ENCODE measurements at regions not wholly inside any gene's neighbourhood (a gene's known extent, or its start where the extent isn't known, plus 50 kb on each side); places are given as distances from the start of the nearest gene placed in this dataset.

GRCh38 chr5:18091758-18092157 lies 457.5 kb downstream of the TAF11L14 start:
- TF ChIP-seq CTCF (IDR thresholded peaks at IDR 0.05), result no peak
- intact Hi-C loops (cut with DNase I, micrococcal nuclease), result no loop called here

GRCh38 chr5:18095061-18095460 lies 460.8 kb downstream of the TAF11L14 start:
- no peak for TF ChIP-seq CTCF (IDR thresholded peaks at IDR 0.05)

More at GRCh38 chr5:18091758-18092157, 457.5 kb downstream of the TAF11L14 start:
- H3K4me3 ChIP-seq, result no peak overlapping the region
- no peaks in the 10 kb centered on the region for H3K4me1 ChIP-seq (ENCODE audit: low read depth)
- H3K36me3 ChIP-seq (ENCODE audit: low read depth), result no peaks in the 10 kb centered on the region
- ATAC-seq (no peak), DNase-seq (no peak)
- H3K9me3 ChIP-seq, result no peaks in the 10 kb centered on the region

GRCh38 chr5:18097817-18098216 lies 463.6 kb downstream of the TAF11L14 start:
- no peak for TF ChIP-seq CTCF (IDR thresholded peaks at IDR 0.05)
- Histone ChIP-seq H3K4me3 (no peak overlapping the region), H3K36me3 (ENCODE audit: low read depth) (no peaks in the 10 kb centered on the region), H3K4me1 (ENCODE audit: low read depth) (no peaks in the 10 kb centered on the region), H3K9me3 (no peaks in the 10 kb centered on the region)
- no peak for DNase-seq
- no peak for ATAC-seq
- intact Hi-C loops (cut with DNase I, micrococcal nuclease), result no loop called here

More at GRCh38 chr5:18095061-18095460, 460.8 kb downstream of the TAF11L14 start:
- Histone ChIP-seq H3K4me3 (no peak overlapping the region), H3K36me3 (ENCODE audit: low read depth) (no peaks in the 10 kb centered on the region), H3K9me3 (no peaks in the 10 kb centered on the region), H3K4me1 (ENCODE audit: low read depth) (no peaks in the 10 kb centered on the region)
- DNase-seq, result no peak
- ATAC-seq, result no peak
- intact Hi-C loops (cut with DNase I, micrococcal nuclease), result no loop called here

GRCh38 chr5:18098691-18099090 lies 464.4 kb downstream of the TAF11L14 start:
- no peak for ATAC-seq
- DNase-seq, result no peak
- TF ChIP-seq CTCF (IDR thresholded peaks at IDR 0.05), result no peak
- Histone ChIP-seq H3K9me3 (no peaks in the 10 kb centered on the region), H3K4me3 (no peak overlapping the region), H3K36me3 (ENCODE audit: low read depth) (no peaks in the 10 kb centered on the region), H3K4me1 (ENCODE audit: low read depth) (no peaks in the 10 kb centered on the region)
- intact Hi-C loops (cut with DNase I, micrococcal nuclease), result no loop called here

GRCh38 chr5:18099261-18099660 lies 465.0 kb downstream of the TAF11L14 start:
- H3K36me3 ChIP-seq (ENCODE audit: low read depth), result no peaks in the 10 kb centered on the region
- no peaks in the 10 kb centered on the region for H3K4me1 ChIP-seq (ENCODE audit: low read depth)
- H3K9me3 ChIP-seq, result no peaks in the 10 kb centered on the region
- DNase-seq (no peak), ATAC-seq (no peak)
- TF ChIP-seq CTCF (IDR thresholded peaks at IDR 0.05), result no peak
- no peak overlapping the region for H3K4me3 ChIP-seq
- intact Hi-C loops (cut with DNase I, micrococcal nuclease), result no loop called here

GRCh38 chr5:18101532-18101931 lies 467.3 kb downstream of the TAF11L14 start:
- H3K4me3 ChIP-seq, result no peak overlapping the region
- intact Hi-C loops (cut with DNase I, micrococcal nuclease), result no loop called here
- no peaks in the 10 kb centered on the region for H3K36me3 ChIP-seq (ENCODE audit: low read depth)
- H3K4me1 ChIP-seq (ENCODE audit: low read depth), result no peaks in the 10 kb centered on the region
- ATAC-seq, result no peak
- no peak for DNase-seq
- no peaks in the 10 kb centered on the region for H3K9me3 ChIP-seq
- TF ChIP-seq CTCF (IDR thresholded peaks at IDR 0.05), result no peak
